DND-41 (cell line): ENCODE measurements at regions not wholly inside any gene's neighbourhood (a gene's known extent, or its start where the extent isn't known, plus 50 kb on each side); places are given as distances from the start of the nearest gene placed in this dataset.

Experiments
- EZH2 ChIP-seq: IDR thresholded peaks from 3 replicates; pipeline ENCODE4 v1.6.1; 2012; ENCODE audit warnings: borderline replicate concordance, low read depth, mild to moderate bottlenecking, moderate library complexity, low read length, inconsistent platforms; ENCODE audit not compliant: severe bottlenecking
- TF ChIP-seq, protein P1 (sequence below): IDR thresholded peaks from 2 replicates; pipeline ENCODE4 v1.5.1; 2012; ENCODE audit warnings: borderline replicate concordance, low read length, moderate library complexity, mild to moderate bottlenecking; ENCODE audit not compliant: poor library complexity, severe bottlenecking; ENCODE audit errors: extremely low read depth

DNA sequence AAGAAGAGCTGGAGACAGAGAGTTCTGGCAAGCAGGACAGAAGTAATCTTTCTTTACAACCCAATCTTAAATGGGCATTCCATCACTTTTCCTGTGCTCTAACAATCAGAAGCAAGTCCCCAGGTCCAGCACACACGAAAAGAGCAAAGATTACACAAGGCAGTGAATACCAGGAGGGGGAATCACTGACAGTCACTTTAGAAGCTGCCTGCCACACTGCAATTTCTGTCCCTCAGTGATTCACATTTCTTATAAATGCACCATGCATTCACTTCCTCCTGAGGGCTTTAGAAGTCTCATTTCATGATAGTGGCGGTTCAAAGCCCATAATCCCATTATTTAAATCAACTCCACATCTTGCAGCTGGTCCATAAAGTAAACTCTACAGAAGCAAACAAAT, 362.5 kb downstream of the POM121L12 start:
- TF ChIP-seq, protein P1, sequence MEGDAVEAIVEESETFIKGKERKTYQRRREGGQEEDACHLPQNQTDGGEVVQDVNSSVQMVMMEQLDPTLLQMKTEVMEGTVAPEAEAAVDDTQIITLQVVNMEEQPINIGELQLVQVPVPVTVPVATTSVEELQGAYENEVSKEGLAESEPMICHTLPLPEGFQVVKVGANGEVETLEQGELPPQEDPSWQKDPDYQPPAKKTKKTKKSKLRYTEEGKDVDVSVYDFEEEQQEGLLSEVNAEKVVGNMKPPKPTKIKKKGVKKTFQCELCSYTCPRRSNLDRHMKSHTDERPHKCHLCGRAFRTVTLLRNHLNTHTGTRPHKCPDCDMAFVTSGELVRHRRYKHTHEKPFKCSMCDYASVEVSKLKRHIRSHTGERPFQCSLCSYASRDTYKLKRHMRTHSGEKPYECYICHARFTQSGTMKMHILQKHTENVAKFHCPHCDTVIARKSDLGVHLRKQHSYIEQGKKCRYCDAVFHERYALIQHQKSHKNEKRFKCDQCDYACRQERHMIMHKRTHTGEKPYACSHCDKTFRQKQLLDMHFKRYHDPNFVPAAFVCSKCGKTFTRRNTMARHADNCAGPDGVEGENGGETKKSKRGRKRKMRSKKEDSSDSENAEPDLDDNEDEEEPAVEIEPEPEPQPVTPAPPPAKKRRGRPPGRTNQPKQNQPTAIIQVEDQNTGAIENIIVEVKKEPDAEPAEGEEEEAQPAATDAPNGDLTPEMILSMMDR: no peak
- no peak for TF ChIP-seq EZH2
